T-helper 22 cell (primary cell): ENCODE measurements at regions not wholly inside any gene's neighbourhood (a gene's known extent, or its start where the extent isn't known, plus 50 kb on each side); places are given as distances from the start of the nearest gene placed in this dataset.
"Not testable (repeated sequence)": the region's sequence is repeated elsewhere in the genome, so short reads cannot be mapped to it uniquely, and the experiment has no call there.

Experiments used
- DNase-seq: peaks from one replicate; pipeline ENCODE4 v3.0.0-alpha.2; 2020; ENCODE audit warnings: low read depth

DNA sequence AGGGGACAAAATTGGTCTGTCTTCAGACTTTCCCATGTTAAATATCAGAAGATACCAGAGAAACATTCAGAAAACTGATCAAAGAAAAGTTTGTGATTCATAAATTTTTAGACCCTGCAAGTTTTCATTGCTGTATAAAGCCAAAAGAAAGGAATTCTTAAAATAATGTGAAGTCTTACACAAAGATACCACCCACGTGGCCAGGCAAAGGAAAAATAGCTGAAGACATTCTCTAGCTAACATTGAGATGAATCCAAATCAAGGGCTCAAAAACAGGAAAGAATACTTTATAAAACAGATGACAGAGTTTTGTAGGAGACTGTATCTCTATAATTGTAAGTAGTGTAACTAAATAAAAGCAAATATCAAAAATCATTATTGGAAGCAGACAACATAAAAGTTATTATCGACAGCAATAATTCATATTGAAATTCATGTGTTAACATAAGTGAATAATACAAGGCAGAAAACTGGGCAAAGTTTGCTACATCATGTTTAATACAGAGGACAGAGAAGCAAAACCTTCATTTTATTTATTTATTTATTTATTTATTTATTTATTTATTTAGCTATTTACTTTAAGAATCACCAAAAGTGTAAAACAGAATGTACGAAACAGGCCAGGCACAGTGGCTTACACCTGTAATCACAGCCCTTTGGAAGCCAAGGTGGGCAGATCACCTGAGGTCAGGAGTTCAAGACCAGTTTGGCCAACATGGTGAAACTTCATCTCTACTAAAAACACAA is 204.6 kb upstream of the SLIT2 start:
- DNase-seq: no peak

DNA sequence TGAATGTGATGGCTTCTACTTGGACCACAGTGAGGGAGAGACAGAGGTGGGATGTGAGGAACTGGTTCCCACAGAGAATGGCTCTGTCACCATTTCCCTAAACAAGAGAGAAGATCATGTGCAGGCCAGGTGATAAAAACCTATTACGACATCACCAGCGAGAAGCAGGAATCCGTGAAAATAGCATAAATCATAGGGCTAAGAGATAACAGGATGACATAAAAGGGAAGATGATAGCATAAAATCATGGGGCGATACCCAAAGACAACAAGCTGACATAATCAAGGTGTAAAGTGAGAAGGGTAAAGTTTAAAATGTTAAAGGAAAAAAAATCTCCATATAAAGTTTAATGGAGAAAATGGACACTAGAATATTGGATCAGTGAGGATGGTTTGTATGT is 205.5 kb upstream of the SLIT2 start:
- DNase-seq: no peak

DNA sequence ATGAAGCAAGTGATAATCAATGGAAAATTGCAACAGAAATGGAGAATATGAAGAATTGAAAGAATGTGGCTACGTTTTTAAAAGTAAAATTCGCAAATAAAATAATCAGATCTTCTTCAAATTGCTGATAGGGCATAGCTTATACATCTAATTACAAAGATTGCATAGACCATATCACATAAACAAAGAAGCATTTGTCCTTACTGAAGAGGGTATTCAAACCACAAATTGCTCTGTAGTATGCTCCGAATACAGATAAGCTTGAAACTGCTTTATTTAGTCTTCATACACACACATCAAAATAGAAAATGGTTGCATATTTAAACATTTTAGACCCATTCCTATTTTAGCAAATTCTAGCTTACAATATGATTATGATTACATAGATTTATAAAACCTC is 206.7 kb upstream of the SLIT2 start:
- no peak for DNase-seq

DNA sequence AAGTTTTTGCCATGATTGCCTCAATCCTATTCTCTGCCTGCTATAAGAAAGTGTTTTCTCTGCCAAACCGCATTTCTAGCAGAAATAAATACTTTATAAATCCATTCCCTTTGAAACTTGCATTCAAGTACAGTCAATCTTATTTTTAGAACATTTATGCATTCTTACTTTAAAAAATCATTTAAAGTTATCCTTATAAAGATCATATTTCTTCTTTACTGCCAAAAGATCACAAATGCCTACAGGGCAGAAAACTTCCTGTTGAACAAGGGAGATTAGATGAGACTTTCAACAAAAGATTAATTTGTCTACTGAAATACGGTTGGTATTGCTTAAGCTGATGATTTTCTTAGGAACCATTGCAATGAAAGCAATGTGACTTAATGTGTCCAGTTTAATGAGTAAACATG is 207.2 kb upstream of the SLIT2 start:
- no peak for DNase-seq

DNA sequence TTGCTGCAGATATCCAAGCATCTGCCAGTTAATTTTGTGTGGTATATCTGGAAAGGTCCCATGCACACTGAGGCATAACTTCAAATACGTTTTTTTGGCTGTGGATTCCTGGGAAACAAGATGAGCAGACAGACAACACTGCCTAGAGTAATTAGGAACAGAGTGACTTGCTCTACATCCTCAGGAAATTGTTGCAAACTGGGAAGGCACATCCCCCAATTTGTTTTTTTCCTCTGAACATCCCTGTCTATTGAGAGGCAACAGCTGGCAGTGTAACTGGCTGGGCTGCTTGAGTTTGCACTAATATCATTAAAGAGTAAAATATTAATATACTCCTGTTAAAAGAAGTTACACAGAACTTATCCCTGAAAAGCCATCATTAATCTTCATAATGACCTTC is 207.7 kb upstream of the SLIT2 start:
- DNase-seq: no peak

DNA sequence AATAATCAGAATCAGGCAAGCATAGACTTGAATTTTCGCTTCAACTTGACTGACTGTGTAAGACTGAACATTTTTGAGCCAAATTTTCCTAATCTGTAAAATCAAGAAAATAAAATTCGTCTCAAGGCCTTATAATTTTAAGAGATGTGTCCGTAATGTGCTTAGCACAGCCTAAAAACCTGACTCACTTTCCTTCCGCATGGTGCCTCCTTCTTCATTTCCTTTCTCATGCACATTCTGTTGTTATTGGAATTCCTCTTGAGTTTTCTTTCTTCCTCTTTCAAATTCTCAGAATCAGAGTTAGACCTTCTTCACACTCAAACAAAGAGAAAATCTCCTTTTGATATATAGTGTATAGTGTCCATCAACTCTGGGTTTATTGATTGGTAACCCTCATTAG is 208.9 kb upstream of the SLIT2 start:
- DNase-seq: no peak

DNA sequence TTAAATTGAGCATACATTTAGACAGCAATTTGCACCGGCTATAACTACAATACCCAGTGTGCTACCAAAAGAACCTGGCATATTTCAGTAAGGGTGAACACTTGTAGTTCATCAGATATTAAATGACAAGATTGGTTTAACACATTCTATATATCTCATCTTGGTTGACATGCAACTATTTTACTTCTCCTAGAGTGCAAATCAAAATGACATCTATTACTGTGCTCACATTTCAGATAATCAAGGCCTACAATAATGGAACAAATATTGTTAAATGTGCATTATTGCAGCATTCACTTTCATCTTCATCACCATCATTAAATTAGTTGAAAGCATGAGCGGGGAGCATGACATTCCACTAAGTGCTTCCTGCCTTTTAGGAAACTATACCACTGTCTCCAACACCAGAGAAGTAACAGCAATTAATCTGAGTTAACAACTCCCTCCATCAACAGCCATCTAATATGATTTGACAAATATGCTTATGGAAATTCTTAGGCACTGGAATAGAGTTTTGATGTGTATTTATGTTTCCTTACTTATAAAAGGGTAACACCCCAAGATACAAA is 209.8 kb upstream of the SLIT2 start:
- DNase-seq: no peak

DNA sequence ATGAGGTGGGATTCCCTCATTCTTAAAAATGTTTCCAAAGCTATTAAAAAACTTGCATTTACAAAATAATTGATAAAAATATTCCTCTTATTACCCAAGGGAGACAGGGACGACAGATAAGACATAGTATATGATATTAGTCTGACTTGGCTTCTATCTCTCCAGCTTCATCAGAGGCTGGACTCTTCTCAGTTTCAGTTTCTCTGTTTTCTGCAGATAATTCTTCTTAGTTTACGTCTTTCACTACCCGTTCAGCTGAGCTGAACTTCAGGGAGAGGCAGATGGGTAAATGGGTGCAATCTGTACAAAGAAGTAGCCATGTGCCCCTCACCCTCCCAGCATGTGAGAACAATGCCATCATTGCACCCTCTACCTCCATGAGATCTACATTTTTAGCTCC is 214.0 kb upstream of the SLIT2 start:
- no peak for DNase-seq

DNA sequence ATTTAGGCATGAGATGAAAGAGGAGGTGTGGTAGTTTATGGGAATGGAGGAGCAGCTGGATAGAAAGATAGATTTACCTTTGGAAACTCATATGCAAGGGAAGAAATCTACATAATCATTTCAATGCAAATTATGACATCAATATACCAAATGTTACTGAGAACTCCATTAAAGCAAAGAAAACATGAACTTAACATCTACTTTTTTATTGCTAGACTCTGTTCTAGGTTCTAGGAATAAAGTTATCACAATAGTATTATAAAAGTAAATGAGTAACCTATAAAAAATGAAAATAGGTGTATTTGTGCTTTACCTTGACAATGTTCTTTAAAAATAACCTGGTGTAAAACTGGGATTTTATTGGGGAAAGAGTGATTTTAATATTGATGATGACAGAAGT is 221.6 kb upstream of the SLIT2 start:
- DNase-seq: no peak

DNA sequence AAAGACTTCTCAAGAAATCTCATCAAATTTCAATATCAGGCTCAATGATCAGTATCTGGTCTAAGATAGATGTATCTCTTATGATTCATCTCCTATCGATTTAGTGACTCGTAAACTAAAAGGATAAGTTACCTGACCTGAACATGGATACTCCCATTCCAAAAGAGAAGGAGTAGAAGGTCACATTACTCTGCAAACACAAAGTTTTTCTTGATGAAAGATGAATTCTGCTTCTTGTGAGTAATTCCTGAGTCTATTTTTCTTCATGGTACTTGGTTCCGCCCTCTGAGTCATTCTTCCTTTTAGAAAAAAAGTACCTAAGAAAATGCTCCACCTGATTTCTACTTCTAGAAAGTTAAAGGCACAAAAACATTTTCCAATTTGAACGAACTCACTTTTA is 223.1 kb upstream of the SLIT2 start:
- no peak for DNase-seq

DNA sequence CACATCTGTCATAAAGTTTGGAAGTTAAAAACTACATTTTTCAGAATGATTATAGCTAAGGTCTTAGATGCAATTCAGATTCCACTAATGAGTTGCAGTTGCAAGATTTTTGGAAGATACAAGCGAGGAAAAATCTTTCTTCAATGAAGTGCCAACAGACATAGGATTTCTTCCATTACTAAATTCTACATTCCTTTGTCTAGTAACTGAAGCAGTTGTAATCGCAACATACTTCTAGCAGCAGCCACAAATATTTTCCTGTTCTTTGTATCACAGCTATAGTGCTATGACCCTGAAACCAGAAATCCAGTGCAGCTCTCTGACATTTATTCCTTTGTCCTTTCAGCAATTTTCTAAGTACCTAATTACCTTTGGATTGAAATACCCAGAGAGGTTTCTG is 225.2 kb upstream of the SLIT2 start:
- DNase-seq: no peak

DNA sequence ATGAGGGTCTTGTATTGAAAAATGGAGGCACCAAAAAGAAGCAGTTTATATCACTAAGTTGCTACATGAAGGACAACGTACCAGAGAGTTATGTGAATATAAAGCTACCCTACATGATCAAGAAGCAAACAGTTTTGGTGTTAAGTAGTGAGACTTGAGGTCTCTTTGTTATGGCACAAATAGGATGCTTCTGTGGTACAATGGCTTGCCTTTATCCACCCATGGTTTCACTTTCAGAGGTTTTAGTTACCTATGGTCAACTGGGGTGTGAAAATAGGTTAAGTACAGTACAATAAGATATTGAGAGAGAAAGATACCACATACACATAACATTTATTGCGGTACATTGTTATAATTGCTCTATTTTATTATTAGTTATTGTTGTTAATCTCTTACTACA is 229.2 kb upstream of the SLIT2 start:
- no peak for DNase-seq

DNA sequence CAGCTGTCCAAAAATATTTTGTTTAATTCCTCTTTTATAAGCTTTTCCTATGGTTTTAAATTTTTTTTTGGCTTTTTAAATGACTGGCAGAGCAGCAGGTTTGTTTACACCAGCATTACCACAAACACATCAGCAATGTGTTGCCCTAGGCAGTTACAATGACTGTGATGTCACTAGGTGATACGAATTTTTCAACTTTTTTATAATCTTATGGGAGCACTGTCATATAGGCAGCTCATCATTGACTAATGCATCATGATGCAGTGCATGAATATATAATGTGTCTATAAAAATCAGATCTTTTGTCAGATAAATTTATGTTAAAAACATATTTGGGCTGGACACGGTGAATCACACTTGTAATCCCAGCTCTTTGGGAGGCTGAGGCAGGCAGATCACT is 231.6 kb upstream of the SLIT2 start:
- DNase-seq: no peak

DNA sequence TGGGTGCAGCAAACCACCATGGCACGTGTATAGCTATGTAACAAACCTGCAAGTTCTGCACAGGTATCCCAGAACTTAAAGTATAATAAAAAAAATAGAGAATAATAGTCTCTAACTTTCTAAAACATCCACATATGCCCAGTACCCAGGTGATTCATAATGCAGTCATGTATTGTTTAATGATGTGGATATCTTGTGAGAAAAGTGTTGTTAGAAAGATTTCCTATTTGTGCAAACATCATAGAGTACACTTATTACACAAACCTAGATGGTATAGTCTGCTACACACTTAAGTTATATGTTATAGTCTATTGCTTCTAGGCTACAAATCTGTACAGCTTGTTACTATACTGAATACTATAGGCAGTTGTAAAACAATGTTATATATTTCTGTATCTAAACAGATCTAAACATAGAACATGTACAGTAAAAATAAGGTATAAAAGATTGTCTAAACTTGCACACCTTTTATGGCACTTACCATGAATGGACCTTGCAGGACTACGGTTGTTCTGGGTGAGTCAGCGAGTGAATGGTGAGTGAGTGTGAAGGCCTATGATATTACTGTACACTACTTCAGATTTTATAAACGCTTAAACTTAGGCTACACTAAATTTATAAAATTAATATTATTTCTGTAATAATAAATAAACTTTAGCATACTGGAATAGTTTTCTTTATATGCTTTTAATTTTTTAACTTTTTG is 232.2 kb upstream of the SLIT2 start:
- no peak for DNase-seq

DNA sequence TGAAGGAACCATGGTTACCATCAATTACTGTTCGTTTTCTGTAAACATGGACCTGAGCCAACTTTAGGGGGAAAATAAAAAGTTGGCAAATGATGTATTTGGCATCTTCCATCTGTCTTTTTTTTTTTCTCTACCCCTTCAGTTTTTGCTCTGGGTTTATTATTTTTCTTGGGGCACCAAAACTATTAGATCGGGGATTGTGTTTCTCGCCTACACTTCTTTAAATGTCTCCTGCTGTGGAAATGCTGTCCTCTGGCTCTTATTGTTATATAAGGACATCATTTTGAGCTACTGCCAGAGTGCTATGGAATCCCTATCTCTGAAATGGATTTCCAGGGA is 234.0 kb upstream of the SLIT2 start:
- no peak for DNase-seq

DNA sequence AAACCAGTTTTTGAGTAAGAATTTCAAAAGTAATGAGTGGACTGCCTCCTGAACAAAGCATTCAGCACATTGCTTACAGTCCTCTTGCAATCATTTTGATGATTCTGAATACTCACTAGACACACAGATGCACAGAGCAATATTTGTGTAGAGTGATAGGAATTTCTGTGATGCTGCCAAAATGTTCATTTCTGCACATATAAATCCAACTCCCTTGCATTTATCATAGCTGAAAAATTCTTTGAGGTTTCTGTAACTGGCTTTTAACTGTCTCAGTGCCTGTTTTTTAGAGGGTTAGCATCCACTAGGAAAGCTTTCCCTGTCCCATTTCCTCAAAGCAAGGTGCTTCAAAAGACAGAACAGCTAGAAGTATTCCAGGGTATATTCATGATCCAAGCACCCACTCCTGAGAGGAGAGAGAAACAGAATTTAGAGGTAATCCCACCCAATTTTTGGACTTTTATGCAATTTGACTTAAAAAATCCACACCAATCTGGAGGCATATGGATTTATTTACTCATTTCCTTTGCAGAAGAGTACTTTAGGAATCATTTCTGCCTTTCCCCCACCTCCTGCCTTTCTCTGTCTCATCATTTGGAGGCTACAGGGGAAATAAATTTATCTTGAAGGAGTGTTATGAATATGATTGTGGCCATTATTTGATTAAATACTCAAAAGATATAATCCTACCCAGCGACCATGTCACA is 234.5 kb upstream of the SLIT2 start:
- no peak for DNase-seq

DNA sequence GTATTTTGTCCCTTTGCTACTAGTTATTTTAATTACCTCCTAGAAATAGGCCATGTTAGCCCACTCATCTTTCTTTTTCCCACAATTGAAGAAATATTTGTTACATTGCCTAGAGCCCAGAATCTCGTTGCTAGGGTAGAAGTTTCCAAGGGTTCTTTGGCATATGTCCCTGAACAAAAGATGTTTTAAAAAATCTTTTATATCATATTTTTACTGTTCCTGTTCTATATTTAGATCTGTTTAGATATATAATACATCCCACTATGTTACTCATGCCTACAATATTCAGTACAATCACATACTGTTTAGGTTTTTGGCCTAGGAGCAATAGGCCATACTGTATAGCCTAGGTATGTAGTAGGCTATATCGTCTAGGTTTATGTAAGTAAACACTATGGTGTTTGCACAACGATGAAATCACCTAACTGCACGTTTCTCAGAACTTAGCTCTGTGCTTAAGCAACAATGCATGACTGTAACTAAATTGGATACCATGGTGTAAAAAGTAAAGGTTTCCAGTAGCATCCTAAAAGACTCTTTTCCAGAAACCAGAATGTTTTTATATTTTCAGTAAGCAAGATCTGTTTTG is 236.0 kb upstream of the SLIT2 start:
- no peak for DNase-seq

DNA sequence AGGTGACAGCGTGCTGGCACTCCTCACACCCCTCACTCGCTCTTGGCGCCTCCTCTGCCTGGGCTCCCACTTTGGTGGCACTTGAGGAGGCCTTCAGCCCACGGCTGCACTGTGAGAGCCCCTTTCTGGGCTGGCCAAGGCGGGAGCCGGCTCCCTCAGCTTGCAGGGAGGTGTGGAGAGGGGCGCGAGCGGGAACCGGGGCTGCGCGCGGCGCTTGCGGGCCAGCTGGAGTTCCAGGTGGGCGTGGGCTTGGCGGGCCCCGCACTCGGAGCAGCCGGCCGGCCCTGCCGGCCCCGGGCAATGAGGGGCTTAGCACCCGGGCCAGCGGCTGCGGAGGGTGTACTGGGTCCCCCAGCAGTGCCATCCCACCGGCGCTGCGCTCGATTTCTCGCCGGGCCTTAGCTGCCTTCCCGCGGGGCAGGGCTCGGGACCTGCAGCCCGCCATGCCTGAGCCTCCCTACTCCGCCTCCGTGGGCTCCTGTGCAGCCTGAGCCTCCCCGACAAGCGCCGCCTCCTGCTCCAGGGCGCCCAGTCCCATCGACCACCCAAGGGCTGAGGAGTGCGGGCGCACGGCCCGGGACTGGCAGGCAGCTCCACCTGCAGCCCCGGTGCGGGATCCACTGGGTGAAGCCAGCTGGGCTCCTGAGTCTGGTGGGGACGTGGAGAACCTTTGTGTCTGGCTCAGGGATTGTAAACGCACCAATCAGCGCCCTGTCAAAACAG is 247.7 kb upstream of the SLIT2 start:
- DNase-seq: not testable (repeated sequence)

DNA sequence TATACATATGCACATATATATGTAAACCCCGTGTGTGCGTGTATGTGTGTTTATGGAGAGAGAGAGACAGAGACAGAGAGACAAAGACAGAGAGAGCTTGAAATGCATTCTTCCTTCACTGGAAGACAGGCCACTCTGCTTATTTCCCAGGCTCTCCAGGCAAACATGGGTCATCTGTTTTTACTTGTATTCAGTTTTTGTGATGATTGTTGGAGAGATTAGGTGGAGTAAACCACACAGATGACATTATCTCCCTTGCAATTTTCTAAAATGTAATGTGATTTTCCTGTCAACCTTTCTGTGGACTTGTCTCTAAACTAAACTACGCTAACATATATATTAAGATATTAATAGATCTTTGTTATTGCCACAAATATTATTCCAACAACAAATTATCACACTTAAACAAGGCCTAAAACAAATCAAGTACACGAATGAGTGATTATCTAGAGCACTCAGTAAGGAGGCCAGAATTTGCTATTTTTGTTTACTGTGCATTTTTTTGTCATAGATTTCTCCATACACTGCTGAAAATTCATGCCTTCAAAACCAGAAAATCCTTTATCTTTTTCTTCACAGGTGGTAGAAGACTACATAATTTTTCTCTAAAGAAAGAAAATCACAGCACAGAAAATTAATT is 251.8 kb upstream of the SLIT2 start:
- DNase-seq: no peak

DNA sequence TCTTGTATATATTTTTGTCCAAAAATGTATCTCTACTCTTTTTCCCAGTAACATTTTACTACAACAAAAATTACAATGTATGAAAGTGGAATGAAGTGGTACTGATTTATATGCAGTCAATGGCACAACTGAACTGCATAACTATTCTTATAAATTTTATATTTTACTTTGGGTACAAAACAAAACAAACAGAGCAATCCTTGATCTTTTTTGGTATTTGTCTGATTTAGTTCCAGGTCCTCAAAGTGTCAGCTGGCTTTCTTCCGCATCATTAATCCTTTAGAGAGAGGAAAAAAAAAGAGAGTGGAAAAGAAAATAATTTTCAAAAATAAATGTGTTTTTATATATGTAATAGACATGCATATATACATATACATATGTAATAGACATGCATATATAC is 252.4 kb upstream of the SLIT2 start:
- no peak for DNase-seq

DNA sequence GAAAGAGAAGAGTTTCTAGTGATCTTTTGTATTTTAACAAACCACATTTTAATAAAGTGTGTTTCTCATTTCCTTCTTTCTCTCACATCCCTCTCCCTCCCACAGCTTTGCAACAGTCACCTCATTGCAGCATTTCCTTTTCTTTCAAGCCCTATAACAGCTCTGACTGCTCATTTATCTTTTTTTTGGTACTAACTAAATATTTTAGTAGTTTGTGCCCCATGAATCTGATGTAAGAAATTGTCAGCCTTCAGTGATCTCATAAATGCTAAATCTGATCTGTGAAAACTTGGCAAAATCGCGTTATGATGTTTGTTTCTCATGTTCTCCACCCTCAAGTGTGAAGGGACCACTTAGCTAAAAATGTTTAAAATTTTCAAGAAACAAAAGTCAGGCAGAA is 258.5 kb upstream of the SLIT2 start:
- DNase-seq: no peak
